ENCODE measurements at regions not wholly inside any gene's neighbourhood (a gene's known extent, or its start where the extent isn't known, plus 50 kb on each side); places are given as distances from the start of the nearest gene placed in this dataset.

DNA sequence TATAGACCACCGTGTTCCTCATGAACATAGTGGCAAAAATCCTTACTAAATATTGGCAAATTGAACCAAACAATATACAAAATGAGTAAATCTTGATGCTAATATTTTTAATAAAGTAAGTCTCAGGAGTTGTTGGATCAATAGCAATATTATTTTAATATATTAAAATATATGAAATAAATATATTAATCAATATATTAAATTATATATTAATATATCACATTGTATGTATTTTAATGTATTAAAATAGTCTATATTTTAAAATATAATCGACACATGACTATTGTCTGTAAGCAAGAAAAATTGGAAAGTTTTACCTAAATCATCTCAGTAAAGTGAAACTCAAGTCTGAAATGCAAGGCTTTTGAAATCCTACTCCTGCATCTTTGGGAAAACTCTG, 78.9 kb upstream of the GJB6 start:
- Histone ChIP-seq H3K4me2 (ENCODE audit: insufficient read depth, insufficient read length, low read length) (no peak overlapping the region), H3K23ac (ENCODE audit: insufficient read length, low read depth, low read length) (no peak overlapping the region), H4K5ac (ENCODE audit: insufficient read length, low read depth, low read length) (no peak overlapping the region), H4K20me1 (ENCODE audit: control insufficient read depth, insufficient read depth, insufficient read length) (no peaks in the 10 kb centered on the region), H3K14ac (ENCODE audit: insufficient read depth, low read length) (no peak overlapping the region), H2BK15ac (ENCODE audit: low read depth, low read length) (no peak overlapping the region), H3K27ac (ENCODE audit: insufficient read length, low read depth, low read length) (no peak overlapping the region), H2AK5ac (ENCODE audit: insufficient read length, low read length) (no peak overlapping the region), H3K4me1 (ENCODE audit: insufficient read depth, low read length) (no peaks in the 10 kb centered on the region), H2BK120ac (ENCODE audit: low read depth, low read length, poor library complexity, severe bottlenecking) (no peak overlapping the region), H3K9me3 (ENCODE audit: control insufficient read depth, low read depth, low read length) (no peaks in the 10 kb centered on the region), H3K18ac (ENCODE audit: insufficient read length, low read depth, low read length) (no peak overlapping the region), H3K79me2 (ENCODE audit: insufficient read depth, low read length) (no peaks in the 10 kb centered on the region), H2BK5ac (ENCODE audit: insufficient read length, low read length) (no peak overlapping the region), H2BK12ac (ENCODE audit: insufficient read length, low read depth, low read length) (no peak overlapping the region), H3K4ac (ENCODE audit: low read depth, low read length) (no peak overlapping the region), H4K8ac (replicated peaks; ENCODE audit: insufficient read length, low read depth, low read length) (no peak overlapping the region), H3K56ac (ENCODE audit: insufficient read length, low read depth, low read length) (no peak overlapping the region), H3K23me2 (ENCODE audit: insufficient read length, low read depth, low read length, poor library complexity, severe bottlenecking) (no peaks in the 10 kb centered on the region), H2BK20ac (ENCODE audit: low read depth, low read length, poor library complexity, severe bottlenecking) (no peak overlapping the region), H3K9ac (ENCODE audit: extremely low read depth, insufficient read length, low read length) (no peak overlapping the region), H3T11ph (ENCODE audit: low read length) (no peak overlapping the region), H3K27me3 (ENCODE audit: insufficient read depth, low read length) (no peaks in the 10 kb centered on the region), H2AFZ (ENCODE audit: low read length) (no peak overlapping the region), H3K79me1 (ENCODE audit: insufficient read depth, low read depth, low read length, poor library complexity, severe bottlenecking) (no peaks in the 10 kb centered on the region), H4K91ac (ENCODE audit: insufficient read length, low read depth, low read length) (no peak overlapping the region)
- Mint-ChIP-seq H3K9me3 (peaks cover 9 to 11% of the 10 kb centered on the region in 2 experiments; a peak in 4 of 5 replicates), H3K4me3 (no peak overlapping the region), H3K27me3 (ENCODE audit: low read depth) (no peaks in the 10 kb centered on the region; the same call in 1 of the 2 replicates), H3K36me3 (ENCODE audit: insufficient read depth in 1 of 3, low read depth in 3 of 3) (no peaks in the 10 kb centered on the region; a peak in 1 of 7 replicates), H3K27ac (no peak overlapping the region), H3K4me1 (no peaks in the 10 kb centered on the region)
- TF ChIP-seq, protein P1, sequence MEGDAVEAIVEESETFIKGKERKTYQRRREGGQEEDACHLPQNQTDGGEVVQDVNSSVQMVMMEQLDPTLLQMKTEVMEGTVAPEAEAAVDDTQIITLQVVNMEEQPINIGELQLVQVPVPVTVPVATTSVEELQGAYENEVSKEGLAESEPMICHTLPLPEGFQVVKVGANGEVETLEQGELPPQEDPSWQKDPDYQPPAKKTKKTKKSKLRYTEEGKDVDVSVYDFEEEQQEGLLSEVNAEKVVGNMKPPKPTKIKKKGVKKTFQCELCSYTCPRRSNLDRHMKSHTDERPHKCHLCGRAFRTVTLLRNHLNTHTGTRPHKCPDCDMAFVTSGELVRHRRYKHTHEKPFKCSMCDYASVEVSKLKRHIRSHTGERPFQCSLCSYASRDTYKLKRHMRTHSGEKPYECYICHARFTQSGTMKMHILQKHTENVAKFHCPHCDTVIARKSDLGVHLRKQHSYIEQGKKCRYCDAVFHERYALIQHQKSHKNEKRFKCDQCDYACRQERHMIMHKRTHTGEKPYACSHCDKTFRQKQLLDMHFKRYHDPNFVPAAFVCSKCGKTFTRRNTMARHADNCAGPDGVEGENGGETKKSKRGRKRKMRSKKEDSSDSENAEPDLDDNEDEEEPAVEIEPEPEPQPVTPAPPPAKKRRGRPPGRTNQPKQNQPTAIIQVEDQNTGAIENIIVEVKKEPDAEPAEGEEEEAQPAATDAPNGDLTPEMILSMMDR (conservative IDR thresholded peaks at IDR 0.05) = no peak
- no CpG with 5 or more reads among the region's 2 CpGs for WGBS (ENCODE audit: extremely low coverage, insufficient read length, low lambda C conversion rate)
- no peak for DNase-seq
